ENCODE measurements at regions not wholly inside any gene's neighbourhood (a gene's known extent, or its start where the extent isn't known, plus 50 kb on each side); places are given as distances from the start of the nearest gene placed in this dataset.
A peak's percentile ranks its signal among the peaks of the same experiment; 100 is the strongest.

DNA sequence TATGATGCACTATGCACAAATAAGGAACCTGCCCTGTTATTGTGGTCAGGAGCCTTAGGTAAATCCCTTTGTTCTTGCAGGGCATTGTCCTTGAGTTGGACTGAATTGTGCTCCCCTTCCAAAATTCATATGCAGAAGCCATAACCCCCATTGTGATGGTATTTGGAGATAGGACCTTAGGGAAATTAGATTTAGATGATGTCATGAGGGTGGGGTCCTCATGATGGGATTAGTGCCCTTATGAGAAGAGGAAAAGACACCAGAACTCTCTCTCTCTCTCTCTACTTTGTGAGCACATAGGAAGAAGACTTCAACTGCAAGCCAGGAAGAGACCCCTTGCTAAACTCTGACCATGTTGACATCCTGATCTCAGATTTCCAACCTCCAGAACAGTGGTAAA is 268.0 kb downstream of the LRFN2 start:
- DNase-seq (ENCODE audit: extremely low read depth in 1 of 11, low read depth in 9 of 11, low spot score in 4 of 11), result no peak

DNA sequence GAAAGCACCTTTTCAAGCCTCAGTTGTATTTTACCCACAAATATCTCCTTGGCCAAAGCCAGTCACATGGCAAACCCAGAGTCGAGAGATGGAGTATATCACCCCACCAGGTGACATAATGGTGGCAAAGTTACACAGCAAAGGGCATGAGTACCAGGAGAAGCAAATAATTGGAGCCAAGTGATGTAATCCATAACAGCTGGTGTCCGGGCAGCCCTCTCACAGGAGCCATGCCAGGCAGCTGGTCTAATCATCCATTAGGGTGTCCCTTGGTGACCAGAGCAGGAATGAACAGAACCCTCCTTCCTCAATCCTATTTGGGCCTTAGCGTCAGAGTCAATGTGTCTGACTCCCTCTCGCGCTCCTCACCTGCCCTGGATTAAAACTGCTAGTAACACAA is 272.1 kb downstream of the LRFN2 start:
- no peak for DNase-seq (ENCODE audit: extremely low read depth in 1 of 11, low read depth in 9 of 11, low spot score in 4 of 11)

DNA sequence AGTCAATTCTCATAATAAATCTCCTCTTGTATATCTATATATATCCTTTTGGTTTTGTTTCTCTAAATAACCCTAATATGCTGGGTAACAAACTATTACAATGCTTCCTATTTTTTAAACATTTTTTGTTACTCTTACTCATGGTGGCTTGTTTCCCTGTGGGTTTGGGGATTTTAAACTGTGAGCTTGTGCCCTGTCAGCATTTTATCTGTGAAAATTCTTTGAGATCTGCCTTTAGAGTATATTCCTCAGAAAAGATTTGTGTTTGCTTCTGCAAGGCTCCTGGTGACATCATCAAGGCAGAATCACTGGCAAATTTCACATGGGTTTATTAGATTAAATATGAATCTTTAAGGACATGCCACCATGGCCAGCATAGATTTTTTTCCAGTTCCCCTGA is 273.6 kb downstream of the LRFN2 start:
- no peak for DNase-seq (ENCODE audit: extremely low read depth in 1 of 11, low read depth in 9 of 11, low spot score in 4 of 11)

DNA sequence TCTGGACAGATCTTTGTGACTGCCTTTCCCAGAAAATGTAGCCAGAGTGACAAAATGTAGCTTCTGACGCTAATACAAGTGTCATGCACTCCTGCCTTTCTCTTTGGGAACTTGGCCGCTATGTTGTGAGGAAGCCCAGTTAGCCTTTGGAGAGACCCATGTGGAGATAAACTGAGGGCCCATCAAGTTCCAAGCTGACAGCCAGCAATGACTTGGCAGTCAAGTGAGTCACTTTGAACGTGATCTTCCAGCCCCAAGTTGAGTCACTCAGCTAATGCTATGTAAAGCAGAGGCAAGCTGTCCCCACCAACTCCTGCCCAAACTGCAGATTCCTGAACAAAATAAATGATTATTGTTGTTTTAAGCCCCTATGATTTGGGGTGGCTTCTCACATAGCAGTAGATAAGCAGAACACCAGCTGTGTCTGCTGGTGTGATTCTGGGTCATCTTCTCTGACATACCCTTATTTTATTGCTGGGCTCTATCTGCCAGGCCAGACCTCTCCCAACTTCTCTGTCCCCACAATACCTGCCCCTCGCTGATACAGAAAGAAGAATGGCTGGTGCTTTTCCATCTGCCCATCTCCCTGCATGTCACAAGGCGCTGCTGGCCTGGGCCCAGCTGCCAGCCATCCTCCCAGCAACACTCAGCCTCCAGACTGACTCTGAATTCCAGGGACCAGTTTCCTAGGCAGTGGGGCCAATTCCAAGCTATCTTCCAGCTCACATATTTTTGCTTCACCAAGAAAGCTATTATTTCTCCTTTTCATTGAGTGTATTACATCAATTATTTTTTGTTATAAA is 274.8 kb downstream of the LRFN2 start:
- DNase-seq (ENCODE audit: extremely low read depth in 1 of 11, low read depth in 9 of 11, low spot score in 4 of 11), result no peak

DNA sequence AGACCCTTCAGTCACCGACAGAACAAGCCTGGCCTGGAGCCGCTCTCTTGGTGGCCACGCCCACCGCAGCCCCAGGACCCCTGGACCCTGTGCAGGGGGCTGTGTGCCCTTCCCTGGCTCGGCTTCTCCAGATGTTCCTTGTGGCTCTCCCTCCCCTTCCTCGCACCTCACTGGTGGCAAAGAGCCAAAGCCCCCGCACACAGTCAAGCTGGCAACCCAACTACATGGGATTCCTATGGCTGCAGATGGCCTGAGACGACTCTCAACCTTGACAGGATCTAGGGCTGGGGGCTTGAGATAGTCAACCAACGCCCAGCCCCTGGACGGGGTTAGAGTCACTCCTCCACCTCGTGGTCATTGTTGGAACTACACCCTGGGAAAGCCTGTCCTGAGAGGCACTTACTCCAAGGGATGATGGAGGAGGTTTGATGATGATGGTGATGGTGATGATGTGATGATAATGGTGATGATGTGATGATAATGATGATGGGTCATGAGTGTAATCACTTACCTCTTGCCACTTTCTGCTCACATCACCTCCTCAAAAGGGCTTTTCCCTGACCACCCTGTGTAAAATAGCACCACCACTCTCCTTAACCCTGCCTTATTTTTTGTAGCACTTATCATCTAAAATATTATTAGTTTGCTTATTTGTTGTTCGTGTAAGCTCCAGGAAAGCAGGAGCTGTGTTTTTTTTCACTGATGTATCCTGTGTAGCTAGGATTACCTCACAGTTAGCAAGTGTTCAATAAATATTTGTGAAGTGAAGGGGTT is 278.4 kb downstream of the LRFN2 start:
- DNase-seq (ENCODE audit: extremely low read depth in 1 of 11, low read depth in 9 of 11, low spot score in 4 of 11), result peak; percentile 38 to 69 (median 58)

DNA sequence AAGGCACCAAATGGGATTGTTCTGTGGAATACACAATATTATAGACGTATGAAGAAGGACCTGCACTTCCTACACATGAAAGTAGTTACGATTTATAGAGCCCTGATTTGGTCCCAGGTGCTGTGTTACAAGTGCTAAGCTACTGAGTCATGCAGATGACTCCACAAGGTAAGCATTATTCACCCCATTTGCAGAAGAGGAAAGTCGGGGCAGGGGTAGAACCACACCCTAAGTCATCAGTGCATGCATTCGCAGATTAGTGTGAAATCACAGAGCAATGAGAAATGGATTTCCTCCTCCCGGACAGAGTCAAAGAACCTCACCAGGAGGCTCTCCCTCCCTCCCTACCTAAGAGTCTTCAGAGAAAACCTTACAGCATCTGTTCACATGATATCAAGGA is 279.5 kb downstream of the LRFN2 start:
- no peak for DNase-seq (ENCODE audit: extremely low read depth in 1 of 11, low read depth in 9 of 11, low spot score in 4 of 11)

DNA sequence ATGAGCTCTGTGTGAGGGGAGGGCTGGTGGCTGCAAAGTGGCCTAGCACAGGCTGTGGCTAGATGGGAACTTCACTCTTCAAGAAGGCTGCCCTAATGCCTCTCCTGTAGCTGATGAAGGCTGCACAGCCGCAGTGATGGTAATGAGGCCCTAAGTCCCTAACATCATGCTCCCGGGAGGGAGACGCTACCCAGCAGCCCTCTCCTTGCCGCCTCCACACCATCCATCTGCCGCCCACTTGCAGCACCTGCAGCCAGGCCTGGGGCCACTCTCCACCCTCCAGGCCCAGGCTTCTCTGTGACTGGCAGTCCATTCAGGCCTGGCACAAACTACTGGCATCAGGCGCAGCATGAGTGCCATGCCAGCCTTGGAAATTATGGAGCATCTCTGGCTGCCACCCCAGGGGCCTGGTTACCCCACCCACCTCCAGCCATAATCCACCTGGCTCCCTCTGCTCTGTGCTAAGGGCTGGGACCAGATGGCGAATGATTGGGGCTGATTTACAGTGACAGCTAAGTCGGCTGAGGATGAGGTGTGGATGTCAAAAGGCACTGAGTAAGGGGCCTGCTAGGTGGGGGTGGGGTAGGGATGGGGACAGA is 284.2 kb downstream of the LRFN2 start:
- no peak for DNase-seq (ENCODE audit: extremely low read depth in 1 of 11, low read depth in 9 of 11, low spot score in 4 of 11)

DNA sequence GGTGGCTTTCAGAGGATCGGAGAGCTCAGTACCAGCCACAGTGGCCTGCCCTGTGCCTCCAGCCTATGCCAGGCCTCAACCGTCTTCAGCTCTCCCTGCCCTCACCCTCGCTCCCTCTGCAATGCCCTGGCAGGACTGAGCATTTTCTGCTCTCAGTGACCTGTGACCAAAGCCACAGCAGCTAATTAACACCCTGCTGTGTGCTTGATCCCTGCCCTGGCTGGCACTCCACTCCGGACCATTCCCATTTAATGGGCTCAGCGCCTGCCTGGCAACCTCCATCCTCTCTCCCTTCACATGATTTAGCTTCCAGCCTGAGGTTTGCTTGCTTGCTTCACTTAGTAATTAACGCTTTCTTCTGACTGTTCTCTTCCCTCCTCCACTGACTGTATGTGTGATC is 287.5 kb downstream of the LRFN2 start:
- no peak for DNase-seq (ENCODE audit: extremely low read depth in 1 of 11, low read depth in 9 of 11, low spot score in 4 of 11)

DNA sequence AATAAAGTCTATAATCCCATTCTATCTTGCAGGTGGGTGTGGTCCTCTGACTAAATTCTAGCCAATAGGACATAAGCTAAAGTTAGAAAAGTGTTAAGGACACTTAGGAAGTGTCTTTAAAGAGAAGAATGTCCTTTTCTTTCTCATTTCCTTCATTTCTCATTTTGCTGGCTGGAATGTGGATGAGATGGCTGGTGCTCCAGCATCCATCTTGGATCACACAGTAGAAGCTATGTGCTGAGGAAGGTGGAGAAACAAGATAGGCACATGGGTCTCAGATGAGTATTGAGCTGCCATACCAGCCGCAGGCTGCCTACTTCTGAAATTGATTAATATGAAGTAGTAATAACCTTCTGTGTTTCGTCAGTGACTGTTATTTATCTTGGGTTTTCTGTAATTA is 289.0 kb downstream of the LRFN2 start:
- DNase-seq (ENCODE audit: extremely low read depth in 1 of 11, low read depth in 9 of 11, low spot score in 4 of 11), result no peak

DNA sequence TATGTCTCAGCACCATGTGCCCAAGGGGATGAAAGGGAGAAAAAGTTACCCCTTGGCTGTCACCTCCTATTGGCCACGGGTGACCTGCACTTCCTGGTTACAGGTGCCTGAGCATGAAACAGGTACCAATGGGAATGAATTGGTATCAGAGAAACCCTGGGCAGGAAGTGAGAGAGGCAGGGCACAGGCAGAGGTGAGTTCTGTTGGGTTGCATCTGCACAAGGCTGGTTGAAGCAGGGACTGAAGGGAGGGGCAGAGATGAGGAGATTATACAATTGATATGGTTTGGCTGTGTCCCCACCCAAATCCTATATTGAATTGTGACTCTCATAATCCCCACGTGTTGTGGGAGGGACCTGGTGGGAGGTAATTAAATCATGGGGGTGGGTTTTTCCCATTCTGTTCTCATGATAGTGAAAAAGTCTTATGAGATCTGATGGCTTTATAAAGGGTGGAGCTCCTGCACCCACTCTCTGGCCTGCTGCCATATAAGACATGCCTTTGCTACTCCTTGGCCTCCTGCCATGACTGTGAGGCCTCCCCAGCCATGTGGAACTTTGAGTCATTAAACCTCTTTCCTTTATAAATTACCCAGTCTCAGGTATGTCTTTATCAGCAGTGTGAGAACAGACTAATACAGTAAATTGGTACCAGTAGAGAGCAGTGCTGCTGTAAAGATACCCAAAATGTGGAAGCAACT is 291.8 kb downstream of the LRFN2 start:
- no peak for DNase-seq (ENCODE audit: extremely low read depth in 1 of 11, low read depth in 9 of 11, low spot score in 4 of 11)

DNA sequence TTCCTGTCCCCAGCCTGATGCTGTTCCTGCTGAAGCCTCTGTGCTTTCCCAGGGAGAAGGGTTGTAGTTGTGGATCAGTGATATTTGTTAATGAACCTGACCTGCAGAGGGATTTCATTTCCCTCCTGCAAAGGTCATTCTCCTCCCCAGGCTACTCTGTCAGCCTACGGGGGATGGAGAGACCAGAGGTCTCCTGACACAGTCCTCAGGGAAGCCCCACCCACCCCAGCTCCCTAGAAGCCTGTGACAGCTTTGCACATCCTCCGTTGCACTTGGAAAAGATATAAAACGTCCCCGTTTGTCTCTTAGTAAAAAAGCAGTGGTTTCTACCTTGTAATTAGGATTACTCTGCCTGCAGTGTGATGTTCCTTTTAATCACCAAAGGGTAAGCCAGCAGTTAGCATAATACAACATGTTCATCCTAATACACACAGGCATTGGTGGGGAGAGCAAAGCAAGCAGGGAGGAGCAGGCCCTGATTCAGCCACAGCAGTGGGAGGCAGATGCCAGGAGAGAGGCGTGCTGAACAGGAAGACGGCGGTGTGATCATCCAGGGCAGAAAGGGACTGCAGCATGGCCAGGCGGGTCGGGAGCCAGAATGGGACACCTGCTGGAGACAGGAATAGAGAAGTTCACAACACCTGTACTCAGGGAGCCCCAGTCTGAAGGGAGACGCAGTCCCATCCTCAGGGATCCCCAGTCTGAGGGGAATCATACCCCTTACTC is 293.5 kb downstream of the LRFN2 start:
- DNase-seq (ENCODE audit: extremely low read depth in 1 of 11, low read depth in 9 of 11, low spot score in 4 of 11), result no peak

DNA sequence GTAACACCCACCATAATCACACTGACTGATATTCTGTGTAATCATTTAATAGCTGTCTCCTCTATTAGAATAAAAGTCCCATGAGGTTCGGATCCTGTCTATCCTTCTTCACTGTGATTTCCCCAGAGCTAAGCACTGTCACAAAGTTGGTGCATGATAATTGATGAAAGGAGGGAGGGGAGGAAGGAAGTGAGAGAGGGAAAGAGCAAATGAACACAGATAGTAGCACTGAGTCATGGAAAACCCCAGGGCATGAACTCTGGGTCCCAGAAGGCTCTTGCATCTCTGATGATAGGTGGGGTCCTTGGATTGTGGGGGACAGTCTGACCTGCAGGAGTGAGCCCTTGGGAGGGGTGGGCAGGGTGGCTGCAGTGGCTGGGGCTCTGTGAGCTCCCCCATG is 294.1 kb downstream of the LRFN2 start:
- no peak for DNase-seq (ENCODE audit: extremely low read depth in 1 of 11, low read depth in 9 of 11, low spot score in 4 of 11)

DNA sequence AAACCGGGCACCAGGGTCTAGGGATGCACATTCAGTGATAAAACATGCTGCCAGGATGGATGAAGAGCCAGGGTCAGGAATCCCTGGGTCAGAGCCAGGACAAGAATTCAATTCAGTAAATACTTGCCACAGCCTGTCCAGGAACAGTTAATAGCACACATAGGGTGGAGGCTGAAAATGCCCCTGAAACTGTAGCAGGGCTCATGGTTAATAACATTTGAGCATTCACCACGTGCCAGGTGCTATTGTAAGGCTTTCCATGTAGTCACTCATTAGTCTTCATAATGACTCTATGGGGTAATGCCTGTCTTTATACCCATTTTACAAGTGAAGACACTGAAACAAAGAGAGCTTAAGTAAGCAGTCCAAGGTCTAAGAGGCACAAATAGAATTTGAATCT is 296.3 kb downstream of the LRFN2 start:
- no peak for DNase-seq (ENCODE audit: extremely low read depth in 1 of 11, low read depth in 9 of 11, low spot score in 4 of 11)

DNA sequence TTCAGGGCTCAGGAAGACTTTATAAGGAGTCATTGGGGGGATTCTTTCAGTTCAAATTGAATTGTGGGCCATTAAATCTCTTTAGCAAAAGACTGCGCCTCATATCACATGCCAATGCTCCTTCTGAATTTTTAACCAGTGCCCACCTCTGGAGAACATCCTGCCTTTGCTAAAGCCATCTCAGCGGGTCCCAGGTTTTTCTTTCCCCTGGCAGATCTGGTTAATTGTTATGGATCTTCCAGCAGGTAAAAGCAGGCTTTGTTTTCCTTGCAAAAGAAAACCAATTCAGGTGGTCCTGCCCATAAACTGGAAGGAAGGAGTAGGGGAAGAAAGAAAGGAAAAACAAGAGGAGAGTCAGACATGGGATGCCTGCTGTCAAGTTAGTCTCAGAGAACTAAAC is 298.2 kb downstream of the LRFN2 start:
- DNase-seq (ENCODE audit: extremely low read depth in 1 of 11, low read depth in 9 of 11, low spot score in 4 of 11), result no peak

DNA sequence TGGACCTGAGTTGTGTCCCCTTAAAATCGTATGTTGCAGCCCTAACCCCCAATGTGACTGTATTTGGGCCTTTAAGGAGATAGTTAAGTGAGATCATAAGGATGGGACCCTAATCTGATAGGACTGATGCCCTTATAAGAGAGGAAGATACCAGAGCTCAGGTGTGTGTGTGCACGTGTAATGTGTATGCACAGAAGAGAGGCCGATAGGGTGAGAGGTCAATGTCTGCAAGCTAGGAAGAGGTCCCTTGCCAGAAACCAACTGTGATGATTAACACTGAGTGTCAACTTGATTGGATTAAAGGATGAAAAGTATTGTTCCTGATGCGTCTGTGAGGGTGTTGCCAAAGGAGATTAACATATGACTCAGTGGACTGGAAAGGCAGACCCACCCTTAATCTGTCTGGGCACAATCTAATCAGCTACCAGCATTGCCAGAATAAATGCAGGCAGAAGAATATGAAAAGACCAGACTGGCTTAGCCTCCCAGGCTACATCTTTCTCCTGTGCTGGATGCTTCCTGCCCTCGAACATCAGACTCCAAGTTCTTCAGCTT is 299.8 kb downstream of the LRFN2 start:
- DNase-seq (ENCODE audit: extremely low read depth in 1 of 11, low read depth in 9 of 11, low spot score in 4 of 11), result no peak

DNA sequence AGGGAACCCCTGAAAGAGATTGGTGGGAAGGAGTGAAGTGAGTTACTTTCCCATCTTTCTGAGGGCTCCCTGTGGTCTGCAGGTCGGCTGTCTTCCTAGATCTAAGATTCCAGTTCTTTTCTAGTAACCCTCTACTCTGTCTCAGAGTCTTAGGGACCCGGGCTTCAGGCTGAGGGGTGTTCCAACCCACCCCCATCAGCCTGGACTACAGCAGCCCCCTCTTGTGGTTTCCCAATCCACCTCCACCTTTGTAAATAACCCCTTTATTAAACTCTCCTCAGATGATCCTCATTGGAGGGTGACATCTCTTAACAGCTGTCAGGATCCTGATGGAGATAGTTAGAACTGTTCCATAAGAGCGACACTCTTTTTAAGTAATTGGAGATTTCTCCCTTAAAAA is 300.4 kb downstream of the LRFN2 start:
- no peak for DNase-seq (ENCODE audit: extremely low read depth in 1 of 11, low read depth in 9 of 11, low spot score in 4 of 11)

DNA sequence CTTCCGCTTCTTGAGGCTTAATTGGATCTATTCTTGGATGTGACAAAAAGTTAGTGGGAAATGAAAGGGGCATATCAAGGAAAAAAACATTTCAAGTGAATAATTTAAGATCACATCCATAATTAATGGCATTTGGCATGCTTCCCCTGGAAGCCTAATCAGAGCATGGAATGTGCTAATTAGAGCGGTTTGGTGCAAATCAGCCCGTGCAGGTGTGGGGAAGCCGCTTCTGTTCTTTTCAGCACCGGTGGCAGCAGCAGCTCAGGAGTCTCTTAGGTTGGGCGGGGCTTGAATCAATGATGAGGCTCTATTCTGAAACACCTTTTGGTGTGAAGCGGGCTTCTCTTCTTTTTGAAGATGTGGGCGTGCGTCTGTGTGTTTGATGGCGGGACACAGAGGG is 301.2 kb downstream of the LRFN2 start:
- DNase-seq (ENCODE audit: extremely low read depth in 1 of 11, low read depth in 9 of 11, low spot score in 4 of 11), result no peak

DNA sequence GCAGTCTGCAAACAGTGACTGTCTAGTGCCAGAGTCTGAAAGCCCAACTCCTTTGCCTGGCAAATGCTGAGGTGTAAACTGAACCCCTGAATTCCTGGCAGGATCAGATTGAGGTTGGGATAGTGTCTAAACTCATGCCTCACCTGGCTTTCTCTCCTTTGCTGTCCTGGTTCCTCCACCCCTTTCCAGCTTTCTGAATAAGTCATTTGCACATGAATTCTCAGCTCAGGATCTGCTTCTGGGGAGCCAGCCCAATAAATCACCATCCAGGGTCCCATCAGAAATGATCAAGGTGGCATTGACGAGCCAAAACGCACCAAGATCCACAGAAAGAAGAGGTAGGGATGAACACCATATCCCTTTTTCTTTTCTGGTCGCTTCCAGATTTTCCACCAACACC is 301.6 kb downstream of the LRFN2 start:
- no peak for DNase-seq (ENCODE audit: extremely low read depth in 1 of 11, low read depth in 9 of 11, low spot score in 4 of 11)

DNA sequence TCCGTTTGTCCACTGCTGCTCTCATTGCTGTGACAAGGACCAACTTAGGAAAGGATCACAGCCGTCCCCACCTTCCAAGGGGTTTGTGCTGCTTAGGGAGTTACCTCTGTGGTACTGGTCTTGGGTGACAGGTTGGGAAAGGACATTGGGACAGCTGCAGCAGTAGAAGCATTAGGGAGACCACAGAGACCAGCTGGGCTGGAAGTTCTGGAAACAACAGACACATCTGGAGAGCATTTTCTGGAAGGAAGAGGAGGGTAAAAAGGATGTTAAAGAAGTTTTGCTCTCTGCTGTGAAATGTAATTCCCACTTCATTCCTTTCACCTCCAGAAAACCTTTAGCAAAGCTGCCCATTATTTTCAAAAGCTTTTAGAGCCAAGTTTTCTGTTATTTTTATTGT is 304.2 kb downstream of the LRFN2 start:
- no peak for DNase-seq (ENCODE audit: extremely low read depth in 1 of 11, low read depth in 9 of 11, low spot score in 4 of 11)

Measured in renal cortex interstitium (tissue), 11 donors.